ENCODE measurements at regions not wholly inside any gene's neighbourhood (a gene's known extent, or its start where the extent isn't known, plus 50 kb on each side); places are given as distances from the start of the nearest gene placed in this dataset.

DNA sequence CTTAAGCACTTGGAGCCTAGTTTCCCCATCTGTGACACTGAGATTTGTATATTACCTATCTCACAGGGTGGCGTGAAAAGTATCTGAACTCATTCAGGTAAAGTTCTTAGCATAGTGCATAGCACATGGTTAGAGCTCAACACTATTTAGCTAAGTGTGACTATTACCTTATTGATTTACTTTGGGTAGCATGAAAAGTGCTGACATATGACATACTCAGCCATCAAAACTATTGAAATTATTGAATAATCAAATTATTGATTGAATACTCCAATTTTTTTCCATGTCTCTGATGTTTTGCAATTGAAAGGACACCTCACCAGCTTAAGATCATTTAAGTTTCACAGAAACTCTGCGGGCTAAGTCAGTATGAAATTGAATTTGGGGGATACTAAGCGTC lies 715.0 kb downstream of the EFNB2 start:
- TF ChIP-seq POLR2A (IDR thresholded peaks at IDR 0.05) = no peak
- TF ChIP-seq, protein P1, sequence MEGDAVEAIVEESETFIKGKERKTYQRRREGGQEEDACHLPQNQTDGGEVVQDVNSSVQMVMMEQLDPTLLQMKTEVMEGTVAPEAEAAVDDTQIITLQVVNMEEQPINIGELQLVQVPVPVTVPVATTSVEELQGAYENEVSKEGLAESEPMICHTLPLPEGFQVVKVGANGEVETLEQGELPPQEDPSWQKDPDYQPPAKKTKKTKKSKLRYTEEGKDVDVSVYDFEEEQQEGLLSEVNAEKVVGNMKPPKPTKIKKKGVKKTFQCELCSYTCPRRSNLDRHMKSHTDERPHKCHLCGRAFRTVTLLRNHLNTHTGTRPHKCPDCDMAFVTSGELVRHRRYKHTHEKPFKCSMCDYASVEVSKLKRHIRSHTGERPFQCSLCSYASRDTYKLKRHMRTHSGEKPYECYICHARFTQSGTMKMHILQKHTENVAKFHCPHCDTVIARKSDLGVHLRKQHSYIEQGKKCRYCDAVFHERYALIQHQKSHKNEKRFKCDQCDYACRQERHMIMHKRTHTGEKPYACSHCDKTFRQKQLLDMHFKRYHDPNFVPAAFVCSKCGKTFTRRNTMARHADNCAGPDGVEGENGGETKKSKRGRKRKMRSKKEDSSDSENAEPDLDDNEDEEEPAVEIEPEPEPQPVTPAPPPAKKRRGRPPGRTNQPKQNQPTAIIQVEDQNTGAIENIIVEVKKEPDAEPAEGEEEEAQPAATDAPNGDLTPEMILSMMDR (IDR thresholded peaks at IDR 0.05) = no peak

All from lower leg skin (tissue), 3 donors.